Stimulated activated CD8-positive, alpha-beta memory T cell treated with anti-CD3 and anti-CD28 coated beads, Interleukin-4, amount 100 ng/mL, for 1 hour (primary cell): ENCODE measurements at regions not wholly inside any gene's neighbourhood (a gene's known extent, or its start where the extent isn't known, plus 50 kb on each side); places are given as distances from the start of the nearest gene placed in this dataset.
A peak's percentile ranks its signal among the peaks of the same experiment; 100 is the strongest.
"Not testable (repeated sequence)": the region's sequence is repeated elsewhere in the genome, so short reads cannot be mapped to it uniquely, and the experiment has no call there.

Source experiments
- DNase-seq, 2 donors: peaks; one replicate each; pipeline ENCODE4 v3.0.0-alpha.2; 2020; ENCODE audit warnings: low read depth in 2 of 2, low spot score in 1 of 2

GRCh38 chr1:67482733-67483482 lies 52.7 kb upstream of the SERBP1 start:
- DNase-seq = no peak

GRCh38 chr1:67484492-67484891 lies 54.3 kb upstream of the SERBP1 start:
- DNase-seq = no peak

GRCh38 chr1:67485046-67485811 lies 55.0 kb upstream of the SERBP1 start:
- DNase-seq = no peak

- no peak for DNase-seq
Measured at GRCh38 chr1:67489643-67490042, 59.4 kb upstream of the SERBP1 start.

GRCh38 chr1:67491280-67491679 lies 61.1 kb upstream of the SERBP1 start:
- no peak for DNase-seq

GRCh38 chr1:67493148-67493547 lies 62.9 kb upstream of the SERBP1 start:
- no peak for DNase-seq

- no peak for DNase-seq
Measured at GRCh38 chr1:67495327-67495726, 65.1 kb upstream of the SERBP1 start.

GRCh38 chr1:67496329-67496728 lies 66.1 kb upstream of the SERBP1 start:
- DNase-seq = no peak

- DNase-seq = peak; percentile 59 to 73
Measured at GRCh38 chr1:67500413-67500959, 70.3 kb upstream of the SERBP1 start.

GRCh38 chr1:67503974-67504373 lies 73.8 kb upstream of the SERBP1 start:
- DNase-seq = no peak

- DNase-seq = not testable (repeated sequence)
Measured at GRCh38 chr1:67513392-67514294, 83.4 kb upstream of the SERBP1 start.

- no peak for DNase-seq
Measured at GRCh38 chr1:67514300-67514699, 84.1 kb upstream of the SERBP1 start.

- DNase-seq = no peak
Measured at GRCh38 chr1:67514786-67515185, 84.6 kb upstream of the SERBP1 start.

- no peak for DNase-seq
Measured at GRCh38 chr1:67515324-67516080, 85.3 kb upstream of the SERBP1 start.

- no peak for DNase-seq
Measured at GRCh38 chr1:67517046-67517445, 86.8 kb upstream of the SERBP1 start.

- DNase-seq = no peak
Measured at GRCh38 chr1:67522001-67522441, 91.8 kb upstream of the SERBP1 start.

GRCh38 chr1:67522793-67523192 lies 92.6 kb upstream of the SERBP1 start:
- no peak for DNase-seq

- no peak for DNase-seq
Measured at GRCh38 chr1:67524143-67525052, 94.2 kb upstream of the SERBP1 start.

GRCh38 chr1:67525053-67525760 lies 95.0 kb upstream of the SERBP1 start:
- no peak for DNase-seq
